ENCODE measurements at regions not wholly inside any gene's neighbourhood (a gene's known extent, or its start where the extent isn't known, plus 50 kb on each side); places are given as distances from the start of the nearest gene placed in this dataset.

- TF ChIP-seq CTCF (IDR thresholded peaks at IDR 0.05; ENCODE audit: insufficient read depth, low read depth, low read length), result no peak
- TF ChIP-seq EZH2 (IDR thresholded peaks at IDR 0.05; ENCODE audit: insufficient read depth, low read length), result no peak
Observed at GRCh38 chr14:97120204-97120603, 323.0 kb downstream of the VRK1 start.

Data from astrocyte (in vitro differentiated cells and primary cell).